Omental fat pad (tissue), 3 donors: ENCODE measurements at regions not wholly inside any gene's neighbourhood (a gene's known extent, or its start where the extent isn't known, plus 50 kb on each side); places are given as distances from the start of the nearest gene placed in this dataset.

Experiments used
- ATAC-seq: fragments of 150-250 bp; one replicate; pipeline ENCODE4 v1.9.1; 2016; ENCODE audit warnings: mild to moderate bottlenecking, moderate library complexity; ENCODE audit not compliant: low FRiP score
- DNase-seq: peaks from one replicate; pipeline ENCODE4 v3.0.0-alpha.2; 2019; ENCODE audit warnings: low spot score
- TF ChIP-seq, protein P1 (sequence below), 3 donors: fragments of 450-650 bp; IDR thresholded peaks; one replicate each; pipeline ENCODE4 v1.5.1; 2016 to 2017; ENCODE audit warnings: antibody characterized with exemption in 3 of 3, mild to moderate bottlenecking in 3 of 3, moderate library complexity in 2 of 3

DNA sequence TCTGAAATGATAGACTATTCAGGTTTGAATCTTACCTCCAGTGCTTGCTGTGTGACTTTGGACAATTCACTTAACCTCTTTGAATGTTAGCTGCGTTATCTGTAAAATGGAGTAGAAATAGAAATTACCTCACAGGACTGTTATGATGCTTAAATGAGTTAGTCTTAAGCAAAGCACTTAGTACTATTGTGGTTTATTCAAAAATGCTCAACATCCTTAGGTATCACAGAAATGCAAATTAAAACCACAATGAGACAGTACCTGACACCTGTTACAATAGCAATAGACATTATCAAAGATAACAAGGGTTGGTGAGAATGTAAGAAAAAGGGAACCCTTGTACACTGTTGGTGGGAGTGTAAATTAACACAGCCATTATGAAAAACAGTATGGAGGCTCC, 77.6 kb upstream of the FREM1 start:
- no peak for ATAC-seq
- TF ChIP-seq, protein P1, sequence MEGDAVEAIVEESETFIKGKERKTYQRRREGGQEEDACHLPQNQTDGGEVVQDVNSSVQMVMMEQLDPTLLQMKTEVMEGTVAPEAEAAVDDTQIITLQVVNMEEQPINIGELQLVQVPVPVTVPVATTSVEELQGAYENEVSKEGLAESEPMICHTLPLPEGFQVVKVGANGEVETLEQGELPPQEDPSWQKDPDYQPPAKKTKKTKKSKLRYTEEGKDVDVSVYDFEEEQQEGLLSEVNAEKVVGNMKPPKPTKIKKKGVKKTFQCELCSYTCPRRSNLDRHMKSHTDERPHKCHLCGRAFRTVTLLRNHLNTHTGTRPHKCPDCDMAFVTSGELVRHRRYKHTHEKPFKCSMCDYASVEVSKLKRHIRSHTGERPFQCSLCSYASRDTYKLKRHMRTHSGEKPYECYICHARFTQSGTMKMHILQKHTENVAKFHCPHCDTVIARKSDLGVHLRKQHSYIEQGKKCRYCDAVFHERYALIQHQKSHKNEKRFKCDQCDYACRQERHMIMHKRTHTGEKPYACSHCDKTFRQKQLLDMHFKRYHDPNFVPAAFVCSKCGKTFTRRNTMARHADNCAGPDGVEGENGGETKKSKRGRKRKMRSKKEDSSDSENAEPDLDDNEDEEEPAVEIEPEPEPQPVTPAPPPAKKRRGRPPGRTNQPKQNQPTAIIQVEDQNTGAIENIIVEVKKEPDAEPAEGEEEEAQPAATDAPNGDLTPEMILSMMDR (IDR thresholded peaks at IDR 0.05): no peak

DNA sequence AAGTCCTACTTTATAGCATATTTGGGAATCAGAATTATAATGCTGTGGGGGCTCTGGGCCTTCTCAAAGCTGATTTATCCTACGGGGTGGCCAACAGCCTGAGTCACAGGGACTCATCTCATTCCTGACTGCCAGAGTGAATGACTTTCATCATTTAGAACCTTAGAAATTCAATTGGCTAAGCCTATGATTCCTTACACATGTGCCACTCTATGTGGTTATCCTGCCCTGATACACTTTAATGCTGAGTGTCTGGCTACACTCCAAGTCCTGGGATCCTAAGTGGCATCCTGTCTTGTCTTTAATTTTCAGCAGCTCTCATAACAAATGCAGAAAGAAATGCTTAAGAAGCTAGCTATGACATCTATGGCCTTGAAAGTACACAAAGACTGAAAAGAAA, 75.2 kb upstream of the FREM1 start:
- TF ChIP-seq, protein P1 (IDR thresholded peaks at IDR 0.05): no peak
- DNase-seq (no peak), ATAC-seq (no peak)

More for the DNA sequence above, 77.6 kb upstream of the FREM1 start:
- DNase-seq: no peak

GRCh38 chr9:14983599-14983998, 73.4 kb upstream of the FREM1 start:
- ATAC-seq: no peak

DNA sequence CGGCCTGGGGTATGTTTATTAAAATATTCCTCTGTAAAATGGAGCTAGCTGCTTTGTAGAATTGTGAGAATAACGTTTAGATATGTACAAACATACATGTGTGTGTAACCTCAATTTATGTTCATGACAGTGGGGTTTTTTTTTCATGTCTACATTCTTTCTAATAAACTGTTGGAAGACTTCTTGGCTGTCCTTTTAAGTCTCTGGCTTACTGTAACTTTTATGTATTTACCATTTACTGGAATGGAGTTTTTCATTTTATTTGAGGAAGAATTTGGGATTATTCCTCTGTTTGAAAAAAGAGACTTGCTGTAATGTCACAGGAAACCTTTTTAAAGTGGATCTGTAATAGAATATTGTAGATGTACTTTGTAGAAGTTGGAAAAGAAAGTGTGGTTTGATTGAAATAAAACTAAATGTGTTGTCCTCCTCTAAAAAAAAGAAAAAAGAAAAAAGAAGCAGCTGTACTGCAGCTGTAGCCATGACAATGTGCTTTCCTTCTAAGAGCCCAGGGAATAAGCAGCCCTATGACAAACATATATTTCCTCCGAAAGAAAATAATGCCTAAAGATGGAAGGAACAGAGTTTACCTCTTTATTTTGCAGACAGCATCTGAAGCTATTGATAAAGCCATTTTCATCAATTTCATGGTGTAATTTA, 71.2 kb upstream of the FREM1 start:
- DNase-seq (no peak), ATAC-seq (no peak)
- TF ChIP-seq, protein P1 (IDR thresholded peaks at IDR 0.05): no peak

More at GRCh38 chr9:14983599-14983998, 73.4 kb upstream of the FREM1 start:
- TF ChIP-seq, protein P1 (IDR thresholded peaks at IDR 0.05): no peak
- DNase-seq: no peak

DNA sequence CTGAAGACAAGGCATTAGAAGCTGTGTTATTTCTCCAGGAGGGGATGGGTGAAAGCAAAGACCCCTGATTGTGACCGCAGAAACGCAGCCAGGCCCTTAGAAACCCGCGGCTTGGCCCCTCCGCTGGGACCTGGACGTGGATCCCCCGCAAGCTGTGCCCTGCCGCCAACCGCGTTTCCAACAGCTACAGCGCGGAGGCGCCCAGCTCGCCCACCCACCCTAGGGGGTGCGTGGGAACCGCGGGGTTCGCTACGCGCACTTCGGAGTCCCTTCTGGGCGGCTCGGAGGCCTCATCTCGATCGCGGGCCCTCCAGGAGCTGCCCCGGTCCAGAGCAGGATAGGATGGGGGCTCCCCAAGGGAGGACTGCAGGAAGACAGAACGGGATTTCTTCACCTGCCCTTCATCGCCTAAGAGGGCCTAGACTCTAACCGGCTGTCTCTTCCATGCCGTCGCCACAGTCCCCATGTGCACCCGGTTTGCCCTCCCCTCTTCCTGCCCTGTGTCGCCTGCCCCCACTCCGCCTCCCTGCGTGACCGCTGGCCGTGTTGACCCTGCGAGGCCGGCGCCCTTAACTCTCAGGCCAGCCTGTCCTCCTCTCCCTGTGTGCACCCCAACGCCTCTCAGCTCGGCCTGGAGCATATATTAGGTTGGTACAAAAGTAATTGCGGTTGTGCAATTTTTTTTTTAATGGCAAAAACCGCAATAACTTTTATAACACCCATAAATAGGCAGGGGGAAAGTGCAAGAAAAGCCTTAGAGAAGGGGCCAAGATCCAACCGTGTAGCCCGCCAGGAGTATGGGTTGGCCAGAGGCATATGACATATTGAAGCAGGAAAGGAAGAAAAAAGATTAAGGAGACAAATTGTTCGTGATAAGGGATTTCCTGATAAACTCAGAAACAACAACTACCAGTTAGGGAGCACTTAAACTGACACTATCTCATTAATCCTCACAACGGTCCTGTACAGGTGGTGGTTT, 68.1 kb upstream of the FREM1 start:
- TF ChIP-seq, protein P1 (IDR thresholded peaks at IDR 0.05): no peak
- ATAC-seq: no peak
- no peak for DNase-seq

GRCh38 chr9:14967450-14968321, 57.5 kb upstream of the FREM1 start:
- no peak for ATAC-seq
- TF ChIP-seq, protein P1 (IDR thresholded peaks at IDR 0.05): no peak
- DNase-seq: no peak
